ENCODE measurements at regions not wholly inside any gene's neighbourhood (a gene's known extent, or its start where the extent isn't known, plus 50 kb on each side); places are given as distances from the start of the nearest gene placed in this dataset.

DNA sequence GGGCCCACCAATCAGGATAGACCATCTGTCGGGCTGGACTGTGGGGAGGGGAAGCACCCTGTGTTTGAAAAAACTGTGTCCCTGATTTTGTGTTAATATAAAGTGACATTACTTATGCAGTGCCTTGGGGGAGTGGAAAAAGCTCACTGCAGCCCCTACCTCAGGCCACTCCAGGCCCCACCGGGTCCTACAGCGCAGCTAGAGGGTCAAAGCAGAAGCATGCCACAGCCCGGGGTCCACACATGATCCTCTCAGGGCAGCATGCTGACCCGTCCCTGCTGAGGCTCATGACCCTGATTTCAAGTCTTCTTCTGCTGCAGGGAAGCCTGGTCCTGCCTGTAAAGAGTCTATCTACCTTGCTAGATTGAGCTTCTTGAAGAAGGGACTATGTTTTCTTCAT, 133.0 kb upstream of the PLCB4 start:
- DNase-seq, result no peak

GRCh38 chr20:8938532-8938931, 130.4 kb upstream of the PLCB4 start:
- DNase-seq, result no peak

DNA sequence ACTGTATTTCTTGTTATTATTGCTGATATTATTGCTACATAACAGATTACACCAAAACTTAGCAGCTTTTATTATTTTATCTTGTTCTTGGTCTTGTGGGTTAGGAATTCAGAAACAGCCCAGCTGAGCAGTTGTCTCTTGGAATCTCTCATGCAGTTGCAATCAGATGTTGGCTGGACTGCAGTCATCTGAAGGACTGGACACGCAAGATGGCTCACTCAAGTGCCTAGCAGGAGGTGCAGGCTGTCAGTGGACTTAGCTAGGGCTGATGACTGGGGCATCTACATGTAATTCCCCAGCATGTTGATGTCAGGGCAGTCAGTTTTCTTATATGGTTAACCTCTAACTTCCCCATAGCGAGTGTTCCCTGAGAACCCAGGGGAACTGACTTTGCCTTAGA, 128.6 kb upstream of the PLCB4 start:
- DNase-seq, result no peak

DNA sequence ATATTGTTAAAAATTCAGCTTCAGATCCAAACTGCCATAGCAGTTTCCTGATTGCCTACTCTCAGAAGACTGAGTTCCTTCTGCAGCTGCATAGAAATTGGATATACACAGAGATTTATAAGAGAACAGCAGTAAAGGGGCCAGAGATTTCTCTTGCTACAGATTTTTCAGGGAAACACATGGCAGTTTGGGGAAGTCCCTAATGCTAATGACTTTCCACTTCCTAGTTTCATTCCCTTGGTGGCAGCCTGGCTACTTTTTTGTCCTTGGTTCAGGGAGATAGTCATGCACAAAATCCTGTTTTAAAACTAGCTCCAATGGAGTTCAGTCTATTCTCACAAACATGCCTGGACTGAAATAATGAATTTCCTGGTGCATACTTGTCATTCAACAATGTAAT, 125.3 kb upstream of the PLCB4 start:
- no peak for DNase-seq

- no peak for DNase-seq
Observed at GRCh38 chr20:8946036-8946940, 122.6 kb upstream of the PLCB4 start.

DNA sequence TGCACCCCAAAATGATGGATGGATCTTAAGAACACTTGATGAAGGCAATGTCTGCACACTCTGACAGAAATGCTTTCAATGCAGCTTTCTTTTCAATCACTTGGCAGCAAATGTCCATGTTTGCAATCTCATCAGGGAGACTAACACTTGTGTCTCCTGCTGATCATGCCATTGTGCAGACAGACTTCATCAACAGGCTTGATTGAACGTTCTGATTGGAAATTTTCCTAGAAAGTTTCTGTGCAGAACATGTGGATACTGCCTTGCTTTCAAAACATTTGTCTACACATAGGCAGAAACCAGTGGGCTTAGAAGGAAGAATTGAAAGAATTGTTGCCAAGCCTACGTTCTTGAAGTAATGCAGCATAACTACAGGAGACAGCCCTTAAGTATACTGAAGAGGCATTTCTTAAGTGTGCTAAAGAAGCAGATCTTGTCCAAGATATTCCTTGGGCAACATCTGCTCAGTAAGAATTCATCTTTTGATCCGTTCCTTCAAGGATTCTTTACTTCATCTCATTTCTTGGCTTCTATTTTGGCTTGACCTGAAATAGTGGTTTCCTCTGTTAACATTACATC, 120.4 kb upstream of the PLCB4 start:
- DNase-seq, result no peak

DNA sequence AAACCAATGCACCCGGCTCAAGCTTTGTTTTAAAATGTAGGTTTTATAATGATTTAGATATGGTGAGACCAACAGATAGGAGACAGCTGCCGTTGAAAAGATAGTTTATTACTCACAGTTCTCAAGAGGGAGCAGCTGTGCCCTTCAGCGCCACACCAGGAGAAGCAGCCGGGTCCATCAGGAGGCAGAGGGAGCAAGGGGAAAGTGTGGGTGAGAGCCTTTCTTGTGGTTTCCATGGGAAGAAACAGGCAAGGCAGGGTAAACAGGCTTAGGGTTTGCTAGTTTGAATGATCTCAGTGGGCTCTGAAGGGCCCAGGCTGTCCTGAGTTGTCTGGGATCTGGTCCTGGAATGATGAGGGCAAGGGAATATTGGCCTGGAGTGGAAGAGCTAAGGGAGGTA, 117.7 kb upstream of the PLCB4 start:
- DNase-seq, result no peak

DNA sequence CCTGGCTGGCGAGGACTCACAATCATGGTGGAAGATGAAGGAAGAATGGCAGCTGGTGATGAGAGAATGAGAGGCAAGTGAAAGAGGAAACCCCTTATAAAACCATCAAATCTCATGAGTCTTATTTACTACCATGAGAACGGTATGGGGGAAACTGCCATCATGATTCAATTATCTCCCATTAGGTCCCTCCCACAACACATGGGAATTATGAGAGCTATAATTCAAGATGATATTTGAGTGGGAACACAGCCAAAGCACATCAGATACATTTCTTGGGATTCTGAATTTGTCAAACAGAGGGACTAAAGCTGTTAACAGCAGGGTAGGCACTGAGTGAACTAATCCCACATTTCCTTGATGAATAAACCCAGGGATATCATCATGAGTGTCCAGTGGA, 116.2 kb upstream of the PLCB4 start:
- DNase-seq, result no peak

DNA sequence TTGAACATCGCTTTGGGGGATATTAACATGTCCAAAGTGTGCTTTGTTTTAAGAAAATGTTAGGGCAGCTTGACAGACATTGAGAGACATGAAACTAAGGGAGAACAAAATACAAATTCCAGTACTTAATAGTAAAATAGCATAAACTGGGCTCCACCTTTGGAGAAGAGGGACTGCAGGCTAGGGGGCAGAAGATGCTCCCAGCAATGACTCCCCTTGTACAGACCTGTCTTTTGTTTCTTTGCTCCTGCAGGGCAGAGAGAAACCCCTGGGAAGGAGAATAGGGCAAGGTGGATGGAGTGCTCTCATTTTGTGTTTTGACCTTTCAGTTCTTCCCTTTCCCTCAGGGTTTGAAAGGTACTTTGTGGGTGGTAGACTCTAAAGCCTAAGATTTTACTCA, 115.6 kb upstream of the PLCB4 start:
- DNase-seq, result no peak

GRCh38 chr20:8960241-8960640, 108.6 kb upstream of the PLCB4 start:
- no peak for DNase-seq

DNA sequence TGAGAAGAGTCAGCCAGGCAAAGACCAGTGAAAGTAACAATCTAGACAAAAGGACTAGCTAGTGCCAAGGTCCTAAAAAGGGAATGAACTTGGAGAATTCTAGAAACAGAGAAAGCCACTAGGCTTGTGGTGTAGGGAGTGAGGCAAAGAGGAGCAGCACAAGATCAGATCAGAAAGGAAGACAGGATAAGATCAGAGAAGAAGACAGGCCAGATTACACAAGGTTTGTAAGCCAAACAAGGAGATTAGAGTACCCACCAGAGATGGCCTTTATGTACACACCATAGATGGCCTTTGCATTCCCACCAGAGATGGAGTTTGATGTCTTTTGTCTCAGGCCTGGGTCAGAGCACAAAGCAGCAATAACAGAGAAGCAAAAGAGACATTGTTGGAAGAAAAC, 105.6 kb upstream of the PLCB4 start:
- no peak for DNase-seq

GRCh38 chr20:8964959-8965562, 103.8 kb upstream of the PLCB4 start:
- DNase-seq, result no peak

DNA sequence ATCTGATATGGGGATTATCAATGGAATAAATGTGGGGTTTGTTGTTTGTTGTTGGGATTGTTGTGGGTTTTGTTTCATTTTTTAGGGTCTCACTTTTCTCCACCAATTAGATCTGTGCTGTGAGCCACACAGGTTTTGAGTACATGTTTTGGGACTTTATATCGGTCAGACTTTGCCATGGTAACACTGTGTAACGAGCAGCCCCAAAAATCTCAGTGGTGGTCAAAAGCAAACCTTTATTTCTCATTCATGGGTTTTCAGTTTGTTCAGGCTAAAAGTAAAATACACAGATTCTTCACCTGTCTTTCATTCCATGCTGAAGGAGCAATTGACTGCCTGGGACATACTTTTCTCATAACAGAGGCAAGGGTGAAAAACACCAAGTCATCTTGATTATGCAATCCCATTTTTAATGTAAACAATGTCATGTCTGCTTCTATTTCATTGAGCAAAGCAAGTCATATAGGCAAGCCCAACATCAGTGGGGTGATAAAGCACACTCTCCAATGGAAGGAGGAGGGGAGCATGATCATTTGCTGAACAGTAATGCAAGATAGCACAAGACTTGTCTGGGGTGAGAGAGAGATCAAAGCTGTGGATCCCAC, 101.1 kb upstream of the PLCB4 start:
- no peak for DNase-seq

- no peak for DNase-seq
Observed at GRCh38 chr20:8969146-8969583, 99.7 kb upstream of the PLCB4 start.

DNA sequence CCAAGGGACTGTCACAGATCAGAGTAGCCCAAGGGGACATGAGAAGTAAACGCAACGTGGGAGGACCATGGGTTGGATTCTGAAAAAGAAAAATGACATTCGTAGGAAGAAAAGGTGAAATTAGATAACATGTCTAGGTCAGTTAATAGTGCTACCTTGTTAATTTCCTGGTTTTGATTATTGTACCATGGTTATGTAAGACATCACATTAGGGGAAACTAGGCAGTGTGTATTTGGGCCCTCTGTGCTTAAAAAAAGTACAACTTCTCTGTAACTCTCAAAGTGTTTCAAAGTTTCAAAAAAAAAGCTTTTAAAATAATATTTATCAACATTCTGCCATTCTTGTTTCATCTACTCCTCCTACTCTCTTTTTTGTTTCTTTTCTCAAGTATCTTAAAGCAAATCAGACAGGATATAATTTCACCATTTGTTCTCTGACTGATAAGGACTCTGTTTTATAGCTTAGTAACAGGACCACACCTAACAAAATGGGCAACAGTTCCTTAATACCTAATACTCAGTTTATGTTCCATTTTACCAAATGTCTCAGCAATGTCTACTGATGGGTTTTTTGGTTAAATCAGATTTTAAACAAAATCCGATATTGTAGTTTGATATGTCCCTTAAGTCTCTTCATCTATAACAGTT, 97.1 kb upstream of the PLCB4 start:
- no peak for DNase-seq

- DNase-seq, result no peak
Observed at GRCh38 chr20:8972963-8973705, 95.8 kb upstream of the PLCB4 start.

GRCh38 chr20:8974009-8974708, 94.7 kb upstream of the PLCB4 start:
- DNase-seq, result no peak

DNA sequence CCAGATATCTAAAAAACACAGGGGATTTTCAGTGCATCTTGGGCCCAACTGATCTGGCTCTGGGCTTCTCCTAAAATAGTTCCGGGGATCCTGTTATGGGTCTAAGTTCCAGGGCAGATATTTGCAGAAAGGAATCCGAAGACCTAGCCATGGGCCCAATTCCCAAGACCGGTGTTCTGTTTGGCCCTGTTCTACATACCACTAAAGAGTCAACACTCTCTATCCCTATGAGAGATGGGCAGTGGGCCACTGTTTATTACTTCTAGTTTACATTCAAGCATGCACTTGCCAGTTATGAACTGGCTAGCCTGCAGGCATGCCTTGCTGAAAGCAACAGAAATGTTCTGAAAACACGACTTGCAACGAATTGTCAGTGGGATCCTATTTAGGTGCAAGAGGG, 87.4 kb upstream of the PLCB4 start:
- no peak for DNase-seq

- DNase-seq, result no peak
Observed at GRCh38 chr20:8983478-8984345, 85.2 kb upstream of the PLCB4 start.

- no peak for DNase-seq
Observed at GRCh38 chr20:8986631-8987030, 82.3 kb upstream of the PLCB4 start.

DNA sequence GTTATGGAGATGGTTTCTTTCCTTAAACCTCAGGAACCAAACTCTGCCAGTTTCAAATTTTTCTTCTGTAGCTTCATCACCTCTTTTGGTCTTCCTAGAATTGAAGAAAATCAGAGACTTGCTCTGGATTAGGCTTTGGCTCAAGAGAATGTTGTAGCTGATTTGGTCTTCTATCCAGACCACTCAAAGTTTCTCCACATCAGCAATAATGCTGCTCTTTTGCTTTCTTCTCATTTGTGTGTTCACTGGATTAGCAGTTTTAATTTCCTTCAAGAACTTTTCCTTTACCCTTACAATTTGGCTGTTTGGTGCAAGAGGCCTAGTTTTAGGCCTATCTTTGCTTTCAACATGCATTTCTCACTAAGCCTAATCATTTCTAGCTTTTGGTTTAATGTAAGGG, 78.1 kb upstream of the PLCB4 start:
- no peak for DNase-seq

All from NCI-H748 treated with DMSO at 0.1 percent for 48 hours (cell line).